Effector CD4-positive, alpha-beta T cell (primary cell): ENCODE measurements at regions not wholly inside any gene's neighbourhood (a gene's known extent, or its start where the extent isn't known, plus 50 kb on each side); places are given as distances from the start of the nearest gene placed in this dataset.

ENCODE experiments used
- DNase-seq: peaks from one replicate; pipeline ENCODE4 v3.0.0-alpha.2; 2020

GRCh38 chr3:66592927-66593625, 92.3 kb upstream of the LRIG1 start:
- DNase-seq, result no peak

- no peak for DNase-seq
These were observed 93.2 kb upstream of the LRIG1 start for GRCh38 chr3:66593978-66594377.

- no peak for DNase-seq
These were observed 96.6 kb upstream of the LRIG1 start for GRCh38 chr3:66597308-66597863.

- DNase-seq, result no peak
These were observed 97.3 kb upstream of the LRIG1 start for GRCh38 chr3:66598168-66598567.

GRCh38 chr3:66602237-66602636, 101.4 kb upstream of the LRIG1 start:
- DNase-seq, result no peak

- DNase-seq, result no peak
These were observed 101.9 kb upstream of the LRIG1 start for GRCh38 chr3:66602691-66603090.

GRCh38 chr3:66603151-66603611, 102.4 kb upstream of the LRIG1 start:
- DNase-seq, result no peak

- no peak for DNase-seq
These were observed 103.7 kb upstream of the LRIG1 start for GRCh38 chr3:66604481-66604880.

GRCh38 chr3:66606126-66606525, 105.3 kb upstream of the LRIG1 start:
- DNase-seq, result no peak

GRCh38 chr3:66606868-66607267, 106.0 kb upstream of the LRIG1 start:
- no peak for DNase-seq

- DNase-seq, result no peak
These were observed 109.1 kb upstream of the LRIG1 start for GRCh38 chr3:66609660-66610561.

GRCh38 chr3:66610562-66610909, 109.7 kb upstream of the LRIG1 start:
- DNase-seq, result no peak

GRCh38 chr3:66615643-66616301, 115.0 kb upstream of the LRIG1 start:
- no peak for DNase-seq

- no peak for DNase-seq
These were observed 116.5 kb upstream of the LRIG1 start for GRCh38 chr3:66617351-66617750.

GRCh38 chr3:66618066-66618465, 117.2 kb upstream of the LRIG1 start:
- no peak for DNase-seq

GRCh38 chr3:66620296-66620695, 119.5 kb upstream of the LRIG1 start:
- DNase-seq, result no peak

- no peak for DNase-seq
These were observed 122.1 kb upstream of the LRIG1 start for GRCh38 chr3:66622756-66623457.

- DNase-seq, result no peak
These were observed 124.8 kb upstream of the LRIG1 start for GRCh38 chr3:66625505-66626216.

GRCh38 chr3:66629150-66629981, 128.5 kb upstream of the LRIG1 start:
- no peak for DNase-seq

- DNase-seq, result no peak
These were observed 129.2 kb upstream of the LRIG1 start for GRCh38 chr3:66629982-66630368.
